H1 (cell line): ENCODE measurements at regions not wholly inside any gene's neighbourhood (a gene's known extent, or its start where the extent isn't known, plus 50 kb on each side); places are given as distances from the start of the nearest gene placed in this dataset.

Experiments used
- CTCF ChIA-PET: fragments of 300-600 bp; sonication (Branson Sonifier 250); formaldehyde crosslinking; loops from one replicate; lab custom pipeline; 2021; ENCODE audit not compliant: partially characterized antibody; lab: Charles Lee
- POLR2A ChIA-PET: fragments of 300-600 bp; sonication (Branson Sonifier 250); formaldehyde crosslinking; loops from one replicate; lab custom pipeline; 2021; ENCODE audit warnings: inconsistent platforms; ENCODE audit not compliant: partially characterized antibody; lab: Charles Lee
- DNase-seq, 2 experiments: peaks; one replicate each; pipeline versions ENCODE4 v3.0.0 to v3.0.0-alpha.2; 2010 to 2022; ENCODE audit warnings: low spot score in 2 of 2, low read depth in 1 of 2, mixed read lengths in 1 of 2
- FAIRE-seq: peaks from 2 replicates; lab custom pipeline; 2011; peaks lifted over from hg19 to GRCh38; lab: Jason Lieb, UNC
- H2AFZ ChIP-seq: 2 replicates; pipeline ENCODE4 v1.8.1; 2012; ENCODE audit warnings: low read length, inconsistent platforms
- H2AK5ac ChIP-seq: 2 replicates; pipeline ENCODE4 v1.6.1; 2013; ENCODE audit warnings: low read depth, low read length
- H2BK120ac ChIP-seq: replicated peaks from 2 replicates; pipeline ENCODE3; 2013; ENCODE audit warnings: low read depth, low read length, inconsistent platforms
- H2BK12ac ChIP-seq: 2 replicates; pipeline ENCODE4 v1.6.1; 2013; ENCODE audit warnings: low read depth, low read length
- H2BK15ac ChIP-seq: 2 replicates; pipeline ENCODE4 v1.6.1; 2013; ENCODE audit warnings: low read length
- H2BK20ac ChIP-seq: 2 replicates; pipeline ENCODE4 v1.6.1; 2013; ENCODE audit warnings: low read length
- H2BK5ac ChIP-seq: 2 replicates; pipeline ENCODE4 v1.6.1; 2013; ENCODE audit warnings: low read depth, low read length
- H3K14ac ChIP-seq: 2 replicates; pipeline ENCODE4 v1.6.1; 2013; ENCODE audit warnings: inconsistent platforms; ENCODE audit not compliant: insufficient read length
- H3K18ac ChIP-seq: 2 replicates; pipeline ENCODE4 v1.6.1; 2013; ENCODE audit warnings: low read length; ENCODE audit errors: extremely low read depth
- H3K23ac ChIP-seq: 2 replicates; pipeline ENCODE4 v1.6.1; 2013; ENCODE audit warnings: inconsistent platforms; ENCODE audit not compliant: insufficient read length
- H3K23me2 ChIP-seq: 2 replicates; pipeline ENCODE4 v1.6.1; 2013; ENCODE audit warnings: low read depth, low read length
- H3K27ac ChIP-seq: 2 replicates; pipeline ENCODE4 v1.6.1; 2011; ENCODE audit warnings: low read depth, low read length, inconsistent platforms
- H3K27me3 ChIP-seq, 4 experiments: replicated peaks in 1 of 4; 1 replicate in 1 of 4; 2 replicates in 3 of 4; pipeline versions ENCODE4 v1.6.1 to v1.8.1; 2011 to 2013; ENCODE audit warnings: low read length in 3 of 4, mild to moderate bottlenecking in 3 of 4, inconsistent platforms in 2 of 4, mixed read lengths in 2 of 4, moderate library complexity in 1 of 4; ENCODE audit not compliant: control insufficient read depth in 3 of 4, insufficient read depth in 3 of 4; ENCODE audit errors: extremely low read depth in 1 of 4
- H3K36me3 ChIP-seq, 4 experiments: 2 replicates each; pipeline versions ENCODE4 v1.6.1 to v1.8.1; 2011 to 2013; ENCODE audit warnings: mild to moderate bottlenecking in 4 of 4, low read length in 3 of 4, moderate library complexity in 2 of 4, control low read depth in 1 of 4, inconsistent platforms in 1 of 4; ENCODE audit not compliant: insufficient read depth in 4 of 4, control insufficient read depth in 2 of 4
- H3K4ac ChIP-seq: replicated peaks from 2 replicates; pipeline ENCODE3; 2013; ENCODE audit warnings: low read length, low read depth, mixed read lengths, inconsistent platforms; ENCODE audit not compliant: insufficient read length
- H3K4me1 ChIP-seq, 4 experiments: replicated peaks in 1 of 4; 1 replicate in 1 of 4; 2 replicates in 3 of 4; pipeline versions ENCODE4 v1.6.1 to v1.8.1; 2011 to 2013; ENCODE audit warnings: low read length in 3 of 4, inconsistent platforms in 2 of 4, mixed read lengths in 1 of 4; ENCODE audit not compliant: insufficient read depth in 4 of 4, control insufficient read depth in 3 of 4
- H3K4me2 ChIP-seq, 2 experiments: 2 replicates each; pipeline versions ENCODE4 v1.6.1 to v1.8.1; 2011 to 2013; ENCODE audit warnings: low read depth in 2 of 2, low read length in 2 of 2, control low read depth in 1 of 2, inconsistent platforms in 1 of 2, mild to moderate bottlenecking in 1 of 2; ENCODE audit not compliant: insufficient read depth in 1 of 2
- H3K4me3 ChIP-seq, 4 experiments: fragments of 200-600, 300-600 bp in 1 of 4; sonication (generic), shearing (Covaris generic), sonication (Bioruptor Twin) in 1 of 4; 2 replicates each; pipeline versions ENCODE4 v1.5.1 to v1.8.1; 2011 to 2016; ENCODE audit warnings: low read length in 4 of 4, low read depth in 3 of 4, control low read depth in 2 of 4, inconsistent platforms in 2 of 4, mild to moderate bottlenecking in 2 of 4, mixed read lengths in 1 of 4, moderate library complexity in 1 of 4; ENCODE audit not compliant: insufficient read depth in 2 of 4; ENCODE audit errors: extremely low read depth in 1 of 4
- H3K56ac ChIP-seq: replicated peaks from 2 replicates; pipeline ENCODE3; 2013; ENCODE audit warnings: low read depth, mild to moderate bottlenecking, mixed read lengths, low read length, inconsistent platforms; ENCODE audit not compliant: insufficient read length
- H3K79me1 ChIP-seq: 2 replicates; pipeline ENCODE4 v1.6.1; 2013; ENCODE audit warnings: low read depth, low read length, control low read depth
- H3K79me2 ChIP-seq, 2 experiments: 2 replicates each; pipeline versions ENCODE4 v1.6.1 to v1.8.1; 2012 to 2013; ENCODE audit warnings: low read length in 2 of 2, mild to moderate bottlenecking in 2 of 2, inconsistent platforms in 1 of 2; ENCODE audit not compliant: insufficient read depth in 2 of 2, control insufficient read depth in 1 of 2
- H3K9ac ChIP-seq, 4 experiments: replicated peaks in 1 of 4; 1 replicate in 1 of 4; 2 replicates in 3 of 4; pipeline versions ENCODE4 v1.6.1 to v1.8.1; 2011 to 2013; ENCODE audit warnings: low read depth in 3 of 4, low read length in 3 of 4, control low read depth in 2 of 4, mild to moderate bottlenecking in 2 of 4, moderate library complexity in 2 of 4, inconsistent platforms in 1 of 4; ENCODE audit errors: extremely low read depth in 1 of 4
- H3K9me3 ChIP-seq, 2 experiments: 2 replicates each; pipeline versions ENCODE4 v1.6.1 to v1.8.1; 2012 to 2013; ENCODE audit warnings: mild to moderate bottlenecking in 2 of 2, moderate library complexity in 2 of 2, control low read depth in 1 of 2, inconsistent platforms in 1 of 2, low read depth in 1 of 2, low read length in 1 of 2, mixed read lengths in 1 of 2; ENCODE audit not compliant: insufficient read depth in 2 of 2
- H4K20me1 ChIP-seq, 2 experiments: replicated peaks in 1 of 2; 2 replicates each; pipeline versions ENCODE3 to v1.8.1; 2011 to 2013; ENCODE audit warnings: inconsistent platforms in 2 of 2, low read length in 2 of 2, mild to moderate bottlenecking in 1 of 2; ENCODE audit not compliant: insufficient read depth in 2 of 2, control insufficient read depth in 1 of 2
- H4K5ac ChIP-seq: 2 replicates; pipeline ENCODE4 v1.6.1; 2013; ENCODE audit warnings: low read length, low read depth, mixed read lengths, inconsistent platforms; ENCODE audit not compliant: insufficient read length
- H4K8ac ChIP-seq: 2 replicates; pipeline ENCODE4 v1.8.0; 2013; ENCODE audit warnings: mild to moderate bottlenecking, moderate library complexity, low read length, inconsistent platforms; ENCODE audit not compliant: insufficient read depth; ENCODE audit errors: extremely low read depth
- H4K91ac ChIP-seq: replicated peaks from 2 replicates; pipeline ENCODE3; 2013; ENCODE audit warnings: low read length, mixed read lengths, inconsistent platforms; ENCODE audit not compliant: insufficient read length
- CBX8 ChIP-seq: fragments of 300-800, 300-1000 bp; sonication (generic); IDR thresholded peaks from 2 replicates; pipeline ENCODE4 v1.7.1; 2016; ENCODE audit warnings: low read depth, low read length, borderline replicate concordance
- CHD2 ChIP-seq: IDR thresholded peaks from 2 replicates; pipeline ENCODE4 v1.6.1; 2012; ENCODE audit warnings: low read length, improper control_type of control experiment
- KDM4A ChIP-seq: IDR thresholded peaks from one replicate; pipeline ENCODE4 v1.7.1; 2012; ENCODE audit warnings: low read depth, mild to moderate bottlenecking, moderate library complexity, low read length, inconsistent platforms; ENCODE audit not compliant: severe bottlenecking
- NANOG ChIP-seq: IDR thresholded peaks from 2 replicates; pipeline ENCODE4 v1.6.1; 2011; ENCODE audit warnings: low read length, low read depth, mild to moderate bottlenecking, inconsistent platforms; ENCODE audit not compliant: insufficient read depth, poor library complexity, severe bottlenecking
- RXRA ChIP-seq: IDR thresholded peaks from 2 replicates; pipeline ENCODE4 v1.6.1; 2011; ENCODE audit warnings: low read depth, mild to moderate bottlenecking, low read length, moderate library complexity; ENCODE audit not compliant: insufficient read depth
- WGBS, 2 experiments: shearing (Covaris generic) in 1 of 2; methylation state at CpG; one replicate each; pipeline versions ENCODE4 v1.1.6 to v1.1.7; 2013 to 2015; ENCODE audit warnings: low lambda C conversion rate in 2 of 2, mixed read lengths in 2 of 2, inconsistent platforms in 1 of 2, low coverage in 1 of 2, missing lambda C conversion rate in 1 of 2; ENCODE audit not compliant: insufficient replicate concordance in 2 of 2, insufficient coverage in 1 of 2, insufficient read length in 1 of 2; ENCODE audit errors: extremely low coverage in 1 of 2, missing lambda C conversion rate in 1 of 2; 5-methylcytosine and 5-hydroxymethylcytosine counted together

GRCh38 chr17:69918164-69918563, 156.9 kb upstream of the KCNJ16 start (continued):
- TF ChIP-seq KDM4A = no peak

- H3K23me2 ChIP-seq = no peaks in the 10 kb centered on the region
- no peak overlapping the region for H2BK20ac ChIP-seq
- no peak overlapping the region for H2BK5ac ChIP-seq
- H2BK15ac ChIP-seq = no peak overlapping the region
- no peak overlapping the region for H4K5ac ChIP-seq
- no peaks in the 10 kb centered on the region for H3K4me1 ChIP-seq
- H3K9ac ChIP-seq = no peak overlapping the region
- H3K27me3 ChIP-seq = no peaks in the 10 kb centered on the region
- no peak overlapping the region for H2BK12ac ChIP-seq
- H3K36me3 ChIP-seq = no peaks in the 10 kb centered on the region
- H3K18ac ChIP-seq = no peak overlapping the region
- FAIRE-seq (no peak), DNase-seq (no peak)
- ChIA-PET CTCF (no interaction called here), POLR2A (no interaction called here)
- H3K4ac ChIP-seq = no peak overlapping the region
- H4K8ac ChIP-seq = no peak overlapping the region
- no peak overlapping the region for H3K56ac ChIP-seq
- no peaks in the 10 kb centered on the region for H3K79me1 ChIP-seq
- H2BK120ac ChIP-seq = no peak overlapping the region
- no peaks in the 10 kb centered on the region for H3K9me3 ChIP-seq
- H3K79me2 ChIP-seq = no peaks in the 10 kb centered on the region
- H4K91ac ChIP-seq = no peak overlapping the region
- H4K20me1 ChIP-seq = no peaks in the 10 kb centered on the region
- H2AFZ ChIP-seq = no peak overlapping the region
- 96% methylated on average over 2 of the region's 2 CpGs; no CpG with 5 or more reads in 1 of the 2 experiments for WGBS, 2 experiments
- no peak overlapping the region for H3K4me2 ChIP-seq
- no peak overlapping the region for H2AK5ac ChIP-seq
- H3K23ac ChIP-seq = no peak overlapping the region
- H3K27ac ChIP-seq = no peak overlapping the region
- H3K4me3 ChIP-seq = no peak overlapping the region
- H3K14ac ChIP-seq = no peak overlapping the region
- TF ChIP-seq CBX8 = no peak
- no peak for TF ChIP-seq RXRA
- TF ChIP-seq CHD2 = no peak
- no peak for TF ChIP-seq NANOG
Measured at GRCh38 chr17:69919789-69920188, 155.2 kb upstream of the KCNJ16 start.
